ENCODE measurements at regions not wholly inside any gene's neighbourhood (a gene's known extent, or its start where the extent isn't known, plus 50 kb on each side); places are given as distances from the start of the nearest gene placed in this dataset.
"Not testable (repeated sequence)": the region's sequence is repeated elsewhere in the genome, so short reads cannot be mapped to it uniquely, and the experiment has no call there.

GRCh38 chr14:84458881-84459280 lies 1071.1 kb upstream of the FLRT2 start:
- Histone ChIP-seq H3K4me3 (ENCODE audit: low read depth, low read length) (no peak overlapping the region), H3K27me3 (ENCODE audit: control insufficient read depth, insufficient read depth, low read length) (no peaks in the 10 kb centered on the region), H3K36me3 (ENCODE audit: control insufficient read depth, insufficient read depth, low read length) (no peaks in the 10 kb centered on the region), H3K27ac (ENCODE audit: insufficient read depth, low read length, poor library complexity, severe bottlenecking) (no peak overlapping the region), H3K9me3 (ENCODE audit: control insufficient read depth in 2 of 2, low read length in 2 of 2) (peaks cover 0 to 4% of the 10 kb centered on the region in 2 experiments), H3K4me1 (ENCODE audit: control insufficient read depth, insufficient read depth, low read length, poor library complexity, severe bottlenecking) (no peaks in the 10 kb centered on the region)
- no peaks in the 10 kb centered on the region for H3K36me3 Mint-ChIP-seq
- H3K27me3 Mint-ChIP-seq: no peaks in the 10 kb centered on the region
- no peak overlapping the region for H3K4me3 Mint-ChIP-seq
- DNase-seq (no peak), ATAC-seq (ENCODE audit: low read depth in 2 of 2) (no peak)
- H3K9me3 Mint-ChIP-seq: peaks cover 0 to 17% (median 4%) of the 10 kb centered on the region in 7 donors
- H3K4me1 Mint-ChIP-seq: no peaks in the 10 kb centered on the region
- H3K27ac Mint-ChIP-seq: no peak overlapping the region

DNA sequence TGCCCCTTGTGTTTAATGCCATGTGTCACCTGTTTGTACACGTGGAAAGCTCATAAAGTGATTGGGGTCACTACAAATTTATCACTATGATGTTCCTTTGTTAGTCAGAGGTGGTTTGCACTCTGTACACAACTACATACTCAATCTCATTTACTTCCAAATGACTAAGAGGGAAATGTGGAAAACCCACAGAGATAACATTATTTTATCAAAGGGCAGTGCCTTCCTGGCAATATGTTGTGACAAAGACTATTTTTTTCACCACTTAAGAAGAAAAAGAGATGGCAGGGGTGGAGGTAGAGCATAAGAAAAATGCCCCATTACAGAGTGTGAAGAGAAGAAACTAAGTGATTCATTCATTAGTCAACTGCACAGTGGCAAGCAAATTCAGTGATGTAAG lies 1064.1 kb upstream of the FLRT2 start:
- Histone ChIP-seq H3K4me1 (ENCODE audit: control insufficient read depth, insufficient read depth, low read length, poor library complexity, severe bottlenecking) (no peaks in the 10 kb centered on the region), H3K27me3 (ENCODE audit: control insufficient read depth, insufficient read depth, low read length) (no peaks in the 10 kb centered on the region), H3K27ac (ENCODE audit: insufficient read depth, low read length, poor library complexity, severe bottlenecking) (no peak overlapping the region), H3K9me3 (ENCODE audit: control insufficient read depth in 2 of 2, low read length in 2 of 2) (peaks cover 1 to 3% of the 10 kb centered on the region in 2 experiments), H3K4me3 (ENCODE audit: low read depth, low read length) (no peak overlapping the region), H3K36me3 (ENCODE audit: control insufficient read depth, insufficient read depth, low read length) (no peaks in the 10 kb centered on the region)
- Mint-ChIP-seq H3K27ac (peak overlapping the region in 1 of 3 donors; percentile 60), H3K36me3 (no peaks in the 10 kb centered on the region), H3K4me1 (no peaks in the 10 kb centered on the region), H3K9me3 (peaks cover 1 to 10% (median 7%) of the 10 kb centered on the region in 7 donors), H3K4me3 (no peak overlapping the region), H3K27me3 (no peaks in the 10 kb centered on the region)
- no peak for DNase-seq
- no peak for ATAC-seq (ENCODE audit: low read depth in 2 of 2)

DNA sequence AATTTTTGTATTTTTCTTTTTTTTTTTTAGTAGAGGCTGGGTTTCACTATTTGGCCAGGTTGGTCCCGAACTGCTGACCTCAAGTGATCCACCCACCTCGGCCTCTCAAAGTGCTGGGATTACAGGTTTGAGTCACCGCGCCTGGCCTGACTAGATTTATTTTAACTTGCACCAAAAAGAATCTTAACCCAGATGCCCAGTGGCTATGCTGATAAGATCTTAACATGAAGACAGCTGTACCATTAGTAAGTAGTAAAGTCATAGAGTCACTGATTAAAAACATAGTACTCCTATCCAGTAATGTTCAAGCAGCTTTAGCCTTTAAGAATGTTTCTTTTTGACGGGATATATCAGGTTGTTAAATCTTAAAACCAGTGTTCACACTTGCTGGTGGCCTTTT lies 1061.8 kb upstream of the FLRT2 start:
- no peak for ATAC-seq (ENCODE audit: low read depth in 2 of 2)
- Mint-ChIP-seq H3K4me3 (no peak overlapping the region), H3K27ac (no peak overlapping the region), H3K4me1 (no peaks in the 10 kb centered on the region), H3K9me3 (peaks cover 1 to 14% (median 7%) of the 10 kb centered on the region in 7 donors), H3K27me3 (no peaks in the 10 kb centered on the region), H3K36me3 (no peaks in the 10 kb centered on the region)
- Histone ChIP-seq H3K27me3 (ENCODE audit: control insufficient read depth, insufficient read depth, low read length) (no peaks in the 10 kb centered on the region), H3K4me1 (ENCODE audit: control insufficient read depth, insufficient read depth, low read length, poor library complexity, severe bottlenecking) (no peaks in the 10 kb centered on the region), H3K27ac (ENCODE audit: insufficient read depth, low read length, poor library complexity, severe bottlenecking) (no peak overlapping the region), H3K36me3 (ENCODE audit: control insufficient read depth, insufficient read depth, low read length) (no peaks in the 10 kb centered on the region), H3K4me3 (ENCODE audit: low read depth, low read length) (no peak overlapping the region), H3K9me3 (ENCODE audit: control insufficient read depth in 2 of 2, low read length in 2 of 2) (peaks cover 1 to 3% of the 10 kb centered on the region in 2 experiments)
- no peak for DNase-seq

- Mint-ChIP-seq H3K4me1 (no peaks in the 10 kb centered on the region), H3K36me3 (no peaks in the 10 kb centered on the region), H3K9me3 (peaks cover 0 to 21% (median 8%) of the 10 kb centered on the region in 7 donors), H3K27ac (no peak overlapping the region), H3K4me3 (no peak overlapping the region), H3K27me3 (no peaks in the 10 kb centered on the region)
- H3K36me3 ChIP-seq (ENCODE audit: control insufficient read depth, insufficient read depth, low read length): no peaks in the 10 kb centered on the region
- H3K27me3 ChIP-seq (ENCODE audit: control insufficient read depth, insufficient read depth, low read length): no peaks in the 10 kb centered on the region
- no peak for ATAC-seq (ENCODE audit: low read depth in 2 of 2)
- H3K4me3 ChIP-seq (ENCODE audit: low read depth, low read length): no peak overlapping the region
- no peak overlapping the region for H3K27ac ChIP-seq (ENCODE audit: insufficient read depth, low read length, poor library complexity, severe bottlenecking)
- no peak for DNase-seq
- H3K9me3 ChIP-seq (ENCODE audit: control insufficient read depth in 2 of 2, low read length in 2 of 2): no peaks in the 10 kb centered on the region
- no peaks in the 10 kb centered on the region for H3K4me1 ChIP-seq (ENCODE audit: control insufficient read depth, insufficient read depth, low read length, poor library complexity, severe bottlenecking)
Observed at GRCh38 chr14:84477996-84478395, 1051.9 kb upstream of the FLRT2 start.

DNA sequence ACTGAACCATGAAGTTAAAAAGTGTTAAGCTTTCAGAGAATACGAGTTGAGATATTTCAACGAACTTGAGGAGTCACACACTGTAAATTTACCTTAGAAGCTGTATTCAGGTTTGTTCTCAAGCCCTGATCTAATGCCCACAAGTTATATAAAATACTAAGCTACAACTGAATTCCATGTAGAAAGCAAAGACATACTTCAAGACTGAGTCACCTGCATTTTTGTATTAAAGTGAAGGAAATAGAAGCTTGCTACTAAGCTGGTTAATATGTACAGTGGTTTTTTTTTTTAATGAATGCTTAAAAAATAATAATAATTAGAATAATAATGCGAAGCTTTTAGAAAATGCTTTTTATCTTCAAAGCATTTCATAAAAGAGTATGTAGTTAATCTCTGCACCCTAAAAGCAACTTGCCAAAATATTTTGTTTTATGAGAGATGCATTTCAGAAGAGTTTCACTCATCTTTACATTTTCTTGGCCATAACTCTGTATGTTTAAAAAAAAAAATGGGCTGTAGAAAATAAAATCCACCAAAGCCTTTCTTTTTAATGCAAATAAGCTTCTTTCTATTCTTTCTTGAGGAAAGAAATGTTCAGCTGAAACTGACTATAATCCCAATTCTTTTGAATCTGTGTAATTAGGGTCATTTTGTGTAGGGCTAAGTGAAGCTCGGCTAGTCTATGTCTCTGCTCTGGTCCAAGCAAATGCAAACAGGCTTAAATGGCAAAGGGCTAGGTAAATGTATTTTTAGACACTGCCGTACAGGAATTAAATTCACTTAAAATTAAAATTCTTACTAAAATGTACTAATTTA lies 1047.5 kb upstream of the FLRT2 start:
- Histone ChIP-seq H3K4me3 (ENCODE audit: low read depth, low read length) (no peak overlapping the region), H3K9me3 (ENCODE audit: control insufficient read depth in 2 of 2, low read length in 2 of 2) (no peaks in the 10 kb centered on the region), H3K27ac (ENCODE audit: insufficient read depth, low read length, poor library complexity, severe bottlenecking) (no peak overlapping the region), H3K27me3 (ENCODE audit: control insufficient read depth, insufficient read depth, low read length) (no peaks in the 10 kb centered on the region), H3K36me3 (ENCODE audit: control insufficient read depth, insufficient read depth, low read length) (no peaks in the 10 kb centered on the region), H3K4me1 (ENCODE audit: control insufficient read depth, insufficient read depth, low read length, poor library complexity, severe bottlenecking) (no peaks in the 10 kb centered on the region)
- Mint-ChIP-seq H3K4me1 (no peaks in the 10 kb centered on the region), H3K27ac (no peak overlapping the region), H3K4me3 (no peak overlapping the region), H3K36me3 (no peaks in the 10 kb centered on the region), H3K9me3 (peaks cover 0 to 18% (median 7%) of the 10 kb centered on the region in 7 donors), H3K27me3 (no peaks in the 10 kb centered on the region)
- ATAC-seq (ENCODE audit: low read depth in 2 of 2) (no peak), DNase-seq (no peak)

GRCh38 chr14:84483072-84483420 lies 1046.9 kb upstream of the FLRT2 start:
- Histone ChIP-seq H3K9me3 (ENCODE audit: control insufficient read depth in 2 of 2, low read length in 2 of 2) (no peaks in the 10 kb centered on the region), H3K27me3 (ENCODE audit: control insufficient read depth, insufficient read depth, low read length) (no peaks in the 10 kb centered on the region), H3K4me3 (ENCODE audit: low read depth, low read length) (no peak overlapping the region), H3K36me3 (ENCODE audit: control insufficient read depth, insufficient read depth, low read length) (no peaks in the 10 kb centered on the region), H3K27ac (ENCODE audit: insufficient read depth, low read length, poor library complexity, severe bottlenecking) (no peak overlapping the region), H3K4me1 (ENCODE audit: control insufficient read depth, insufficient read depth, low read length, poor library complexity, severe bottlenecking) (no peaks in the 10 kb centered on the region)
- Mint-ChIP-seq H3K27me3 (no peaks in the 10 kb centered on the region), H3K4me3 (no peak overlapping the region), H3K36me3 (no peaks in the 10 kb centered on the region), H3K27ac (no peak overlapping the region), H3K4me1 (no peaks in the 10 kb centered on the region), H3K9me3 (peaks cover 0 to 24% (median 7%) of the 10 kb centered on the region in 7 donors)
- DNase-seq (no peak), ATAC-seq (ENCODE audit: low read depth in 2 of 2) (no peak)

GRCh38 chr14:84484243-84484642 lies 1045.7 kb upstream of the FLRT2 start:
- H3K27me3 Mint-ChIP-seq; H3K9me3 ChIP-seq (ENCODE audit: control insufficient read depth in 2 of 2, low read length in 2 of 2); H3K27me3 ChIP-seq (ENCODE audit: control insufficient read depth, insufficient read depth, low read length); H3K27ac ChIP-seq (ENCODE audit: insufficient read depth, low read length, poor library complexity, severe bottlenecking); H3K4me3 ChIP-seq (ENCODE audit: low read depth, low read length); ATAC-seq (ENCODE audit: low read depth in 2 of 2); H3K4me3 Mint-ChIP-seq; H3K4me1 Mint-ChIP-seq; DNase-seq; H3K4me1 ChIP-seq (ENCODE audit: control insufficient read depth, insufficient read depth, low read length, poor library complexity, severe bottlenecking); H3K36me3 Mint-ChIP-seq; H3K27ac Mint-ChIP-seq; H3K36me3 ChIP-seq (ENCODE audit: control insufficient read depth, insufficient read depth, low read length): not testable (repeated sequence)
- H3K9me3 Mint-ChIP-seq: peaks cover 0 to 20% (median 7%) of the 10 kb centered on the region in 7 donors

GRCh38 chr14:84485036-84485435 lies 1044.9 kb upstream of the FLRT2 start:
- Mint-ChIP-seq H3K9me3 (peaks cover 0 to 15% (median 7%) of the 10 kb centered on the region in 7 donors), H3K4me1 (no peaks in the 10 kb centered on the region), H3K4me3 (no peak overlapping the region), H3K27ac (no peak overlapping the region), H3K36me3 (no peaks in the 10 kb centered on the region), H3K27me3 (no peaks in the 10 kb centered on the region)
- no peak for DNase-seq
- H3K9me3 ChIP-seq (ENCODE audit: control insufficient read depth in 2 of 2, low read length in 2 of 2): no peaks in the 10 kb centered on the region
- no peak for ATAC-seq (ENCODE audit: low read depth in 2 of 2)
- H3K36me3 ChIP-seq (ENCODE audit: control insufficient read depth, insufficient read depth, low read length): no peaks in the 10 kb centered on the region
- no peaks in the 10 kb centered on the region for H3K27me3 ChIP-seq (ENCODE audit: control insufficient read depth, insufficient read depth, low read length)
- H3K27ac ChIP-seq (ENCODE audit: insufficient read depth, low read length, poor library complexity, severe bottlenecking): no peak overlapping the region
- H3K4me1 ChIP-seq (ENCODE audit: control insufficient read depth, insufficient read depth, low read length, poor library complexity, severe bottlenecking): no peaks in the 10 kb centered on the region
- no peak overlapping the region for H3K4me3 ChIP-seq (ENCODE audit: low read depth, low read length)
